ENCODE measurements at regions not wholly inside any gene's neighbourhood (a gene's known extent, or its start where the extent isn't known, plus 50 kb on each side); places are given as distances from the start of the nearest gene placed in this dataset.
"Not testable (repeated sequence)": the region's sequence is repeated elsewhere in the genome, so short reads cannot be mapped to it uniquely, and the experiment has no call there.

DNA sequence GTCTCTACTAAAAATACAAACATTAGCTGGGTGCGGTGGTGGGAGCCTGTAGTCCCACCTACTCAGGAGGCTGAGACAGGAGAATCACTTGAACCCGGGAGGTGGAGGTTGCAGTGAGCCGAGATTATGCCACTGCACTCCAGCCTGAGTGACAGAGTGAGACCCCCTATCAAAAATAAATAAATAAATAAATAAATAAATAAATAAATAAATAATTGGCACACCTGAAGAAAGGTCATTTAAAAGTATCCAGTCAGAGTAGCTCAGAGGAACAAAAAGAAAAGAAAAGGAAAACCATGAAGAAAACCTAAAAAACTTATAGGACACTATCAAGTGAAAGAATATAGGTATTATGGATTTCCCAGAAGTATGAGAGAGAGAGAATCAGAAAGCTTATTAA lies 330.1 kb upstream of the AR start:
- H4K20me1 ChIP-seq (ENCODE audit: low read depth, low read length); H3K27ac ChIP-seq (ENCODE audit: low read depth, low read length); H3K27me3 ChIP-seq (ENCODE audit: low read length); H3F3A ChIP-seq (ENCODE audit: insufficient read depth); H3K9ac ChIP-seq (ENCODE audit: low read length); H3K36me3 ChIP-seq (ENCODE audit: low read length); H3K4me3 ChIP-seq (ENCODE audit: insufficient read depth, low read length, poor library complexity, severe bottlenecking); H3K79me2 ChIP-seq (ENCODE audit: insufficient read depth, low read length); H3K9me2 ChIP-seq (replicated peaks; ENCODE audit: insufficient read depth, low read length); H2AFZ ChIP-seq (ENCODE audit: low read depth, low read length, severe bottlenecking); H3K9me3 ChIP-seq (ENCODE audit: insufficient read depth, low read length); H3K4me2 ChIP-seq (ENCODE audit: low read depth, low read length, poor library complexity, severe bottlenecking): not testable (repeated sequence)

DNA sequence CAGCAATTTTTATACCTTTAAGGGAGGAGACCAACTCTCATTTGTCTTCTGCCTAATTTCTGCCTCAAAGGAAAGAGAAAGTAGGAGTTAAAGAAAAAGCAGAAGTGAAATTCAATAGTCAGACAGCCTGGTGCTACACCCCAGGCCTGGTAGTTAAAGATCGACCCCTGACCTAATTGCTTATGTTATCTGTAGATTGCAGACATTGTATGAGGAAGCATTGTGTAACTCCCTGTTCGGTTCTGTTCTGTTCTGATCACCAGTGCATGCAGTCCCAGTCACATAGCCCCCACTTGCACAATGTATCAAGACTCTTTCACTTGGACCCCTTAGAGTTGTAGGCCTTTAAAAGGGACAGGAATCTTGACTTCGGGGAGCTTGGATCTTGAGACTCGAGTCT lies 335.9 kb upstream of the AR start:
- H3K27me3 ChIP-seq (ENCODE audit: low read length): no peaks in the 10 kb centered on the region
- H3K9me2 ChIP-seq (replicated peaks; ENCODE audit: insufficient read depth, low read length): no peaks in the 10 kb centered on the region
- no peak overlapping the region for H3K4me2 ChIP-seq (ENCODE audit: low read depth, low read length, poor library complexity, severe bottlenecking)
- H3K36me3 ChIP-seq (ENCODE audit: low read length): no peaks in the 10 kb centered on the region
- H3K4me3 ChIP-seq (ENCODE audit: insufficient read depth, low read length, poor library complexity, severe bottlenecking): no peak overlapping the region
- H3K27ac ChIP-seq (ENCODE audit: low read depth, low read length): no peak overlapping the region
- H3K9ac ChIP-seq (ENCODE audit: low read length): no peak overlapping the region
- H4K20me1 ChIP-seq (ENCODE audit: low read depth, low read length): no peaks in the 10 kb centered on the region
- no peaks in the 10 kb centered on the region for H3F3A ChIP-seq (ENCODE audit: insufficient read depth)
- H3K9me3 ChIP-seq (ENCODE audit: insufficient read depth, low read length): no peaks in the 10 kb centered on the region
- no peak overlapping the region for H2AFZ ChIP-seq (ENCODE audit: low read depth, low read length, severe bottlenecking)
- H3K79me2 ChIP-seq (ENCODE audit: insufficient read depth, low read length): no peaks in the 10 kb centered on the region
- TF ChIP-seq, protein P1, sequence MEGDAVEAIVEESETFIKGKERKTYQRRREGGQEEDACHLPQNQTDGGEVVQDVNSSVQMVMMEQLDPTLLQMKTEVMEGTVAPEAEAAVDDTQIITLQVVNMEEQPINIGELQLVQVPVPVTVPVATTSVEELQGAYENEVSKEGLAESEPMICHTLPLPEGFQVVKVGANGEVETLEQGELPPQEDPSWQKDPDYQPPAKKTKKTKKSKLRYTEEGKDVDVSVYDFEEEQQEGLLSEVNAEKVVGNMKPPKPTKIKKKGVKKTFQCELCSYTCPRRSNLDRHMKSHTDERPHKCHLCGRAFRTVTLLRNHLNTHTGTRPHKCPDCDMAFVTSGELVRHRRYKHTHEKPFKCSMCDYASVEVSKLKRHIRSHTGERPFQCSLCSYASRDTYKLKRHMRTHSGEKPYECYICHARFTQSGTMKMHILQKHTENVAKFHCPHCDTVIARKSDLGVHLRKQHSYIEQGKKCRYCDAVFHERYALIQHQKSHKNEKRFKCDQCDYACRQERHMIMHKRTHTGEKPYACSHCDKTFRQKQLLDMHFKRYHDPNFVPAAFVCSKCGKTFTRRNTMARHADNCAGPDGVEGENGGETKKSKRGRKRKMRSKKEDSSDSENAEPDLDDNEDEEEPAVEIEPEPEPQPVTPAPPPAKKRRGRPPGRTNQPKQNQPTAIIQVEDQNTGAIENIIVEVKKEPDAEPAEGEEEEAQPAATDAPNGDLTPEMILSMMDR (IDR thresholded peaks at IDR 0.05; ENCODE audit: insufficient read depth, low read length, poor library complexity, severe bottlenecking): no peak
- no peak for TF ChIP-seq EZH2phosphoT487 (conservative IDR thresholded peaks at IDR 0.05; ENCODE audit: low read length)

- TF ChIP-seq, protein P1 (IDR thresholded peaks at IDR 0.05; ENCODE audit: insufficient read depth, low read length, poor library complexity, severe bottlenecking): no peak
- TF ChIP-seq EZH2phosphoT487 (conservative IDR thresholded peaks at IDR 0.05; ENCODE audit: low read length): no peak
- H4K20me1 ChIP-seq (ENCODE audit: low read depth, low read length): no peaks in the 10 kb centered on the region
- no peak overlapping the region for H2AFZ ChIP-seq (ENCODE audit: low read depth, low read length, severe bottlenecking)
- H3K9me3 ChIP-seq (ENCODE audit: insufficient read depth, low read length): no peaks in the 10 kb centered on the region
- H3K4me3 ChIP-seq (ENCODE audit: insufficient read depth, low read length, poor library complexity, severe bottlenecking): no peak overlapping the region
- H3F3A ChIP-seq (ENCODE audit: insufficient read depth): no peaks in the 10 kb centered on the region
- H3K36me3 ChIP-seq (ENCODE audit: low read length): no peaks in the 10 kb centered on the region
- H3K9me2 ChIP-seq (replicated peaks; ENCODE audit: insufficient read depth, low read length): no peaks in the 10 kb centered on the region
- no peaks in the 10 kb centered on the region for H3K27me3 ChIP-seq (ENCODE audit: low read length)
- no peak overlapping the region for H3K9ac ChIP-seq (ENCODE audit: low read length)
- H3K4me2 ChIP-seq (ENCODE audit: low read depth, low read length, poor library complexity, severe bottlenecking): no peak overlapping the region
- H3K27ac ChIP-seq (ENCODE audit: low read depth, low read length): no peak overlapping the region
- H3K79me2 ChIP-seq (ENCODE audit: insufficient read depth, low read length): no peaks in the 10 kb centered on the region
Observed at GRCh38 chrX:67159437-67159836, 384.4 kb upstream of the AR start.

DNA sequence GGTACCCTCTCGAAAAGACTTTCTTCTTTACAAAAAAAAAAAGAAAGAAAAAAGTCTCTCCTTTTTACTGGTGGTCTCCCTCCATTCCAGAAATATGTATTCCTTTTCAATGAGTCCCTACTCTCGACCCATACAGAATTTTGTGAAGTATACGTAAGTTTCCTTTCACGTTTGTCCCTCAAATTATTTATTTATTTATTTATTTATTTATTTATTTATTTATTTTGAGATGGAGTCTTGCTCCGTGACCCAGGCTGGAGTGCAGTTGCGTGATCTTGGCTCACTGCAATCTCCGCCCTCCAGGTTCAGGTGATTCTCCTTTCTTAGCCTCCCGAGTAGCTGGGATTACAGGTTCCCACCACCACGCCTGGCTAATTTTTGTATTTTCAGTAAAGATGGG lies 429.2 kb upstream of the AR start:
- Histone ChIP-seq H4K20me1 (ENCODE audit: low read depth, low read length) (no peaks in the 10 kb centered on the region), H3K4me2 (ENCODE audit: low read depth, low read length, poor library complexity, severe bottlenecking) (no peak overlapping the region), H3K36me3 (ENCODE audit: low read length) (no peaks in the 10 kb centered on the region), H3K9me2 (replicated peaks; ENCODE audit: insufficient read depth, low read length) (no peaks in the 10 kb centered on the region), H3K4me3 (ENCODE audit: insufficient read depth, low read length, poor library complexity, severe bottlenecking) (no peak overlapping the region), H3K9me3 (ENCODE audit: insufficient read depth, low read length) (no peaks in the 10 kb centered on the region), H3K27me3 (ENCODE audit: low read length) (no peaks in the 10 kb centered on the region), H3K27ac (ENCODE audit: low read depth, low read length) (no peak overlapping the region), H2AFZ (ENCODE audit: low read depth, low read length, severe bottlenecking) (no peak overlapping the region), H3F3A (ENCODE audit: insufficient read depth) (no peaks in the 10 kb centered on the region), H3K9ac (ENCODE audit: low read length) (no peak overlapping the region), H3K79me2 (ENCODE audit: insufficient read depth, low read length) (no peaks in the 10 kb centered on the region)
- TF ChIP-seq EZH2phosphoT487 (conservative IDR thresholded peaks at IDR 0.05; ENCODE audit: low read length): no peak
- TF ChIP-seq, protein P1 (IDR thresholded peaks at IDR 0.05; ENCODE audit: insufficient read depth, low read length, poor library complexity, severe bottlenecking): no peak
